ENCODE measurements at regions not wholly inside any gene's neighbourhood (a gene's known extent, or its start where the extent isn't known, plus 50 kb on each side); places are given as distances from the start of the nearest gene placed in this dataset.
A peak's percentile ranks its signal among the peaks of the same experiment; 100 is the strongest.

- DNase-seq = no peak
- in situ Hi-C loops (cut with HindIII; ENCODE audit: low pct_ligation_motif_present, low pct_unique_long_range_greater_than_20kb, low sequenced_read_pairs) = no loop called here
Measured at GRCh38 chr2:61774351-61774750, 79.5 kb downstream of the FAM161A start.

- DNase-seq = no peak
- in situ Hi-C loops (cut with HindIII; ENCODE audit: low pct_ligation_motif_present, low pct_unique_long_range_greater_than_20kb, low sequenced_read_pairs) = no loop called here
Measured at GRCh38 chr2:61771904-61772845, 81.7 kb downstream of the FAM161A start.

- in situ Hi-C loops (cut with HindIII; ENCODE audit: low pct_ligation_motif_present, low pct_unique_long_range_greater_than_20kb, low sequenced_read_pairs) = no loop called here
Measured at GRCh38 chr2:61770746-61771145, 83.1 kb downstream of the FAM161A start.

GRCh38 chr2:61770298-61770697, 83.6 kb downstream of the FAM161A start:
- no peak for DNase-seq
- in situ Hi-C loops (cut with HindIII; ENCODE audit: low pct_ligation_motif_present, low pct_unique_long_range_greater_than_20kb, low sequenced_read_pairs) = no loop called here

More at GRCh38 chr2:61770746-61771145, 83.1 kb downstream of the FAM161A start:
- peak; percentile 50 for DNase-seq

- DNase-seq = no peak
- in situ Hi-C loops (cut with HindIII; ENCODE audit: low pct_ligation_motif_present, low pct_unique_long_range_greater_than_20kb, low sequenced_read_pairs) = no loop called here
Measured at GRCh38 chr2:61769093-61769675, 84.7 kb downstream of the FAM161A start.

- peak; percentile 99 for DNase-seq
Measured at GRCh38 chr2:61764035-61764800, 89.6 kb downstream of the FAM161A start.

GRCh38 chr2:61763605-61764034, 90.2 kb downstream of the FAM161A start:
- DNase-seq = peak; percentile 95
- in situ Hi-C loops (cut with HindIII; ENCODE audit: low pct_ligation_motif_present, low pct_unique_long_range_greater_than_20kb, low sequenced_read_pairs) = no loop called here

More at GRCh38 chr2:61764035-61764800, 89.6 kb downstream of the FAM161A start:
- in situ Hi-C loops (cut with HindIII; ENCODE audit: low pct_ligation_motif_present, low pct_unique_long_range_greater_than_20kb, low sequenced_read_pairs) = no loop called here

GRCh38 chr2:61762292-61762691, 91.6 kb downstream of the FAM161A start:
- in situ Hi-C loops (cut with HindIII; ENCODE audit: low pct_ligation_motif_present, low pct_unique_long_range_greater_than_20kb, low sequenced_read_pairs) = no loop called here
- no peak for DNase-seq

GRCh38 chr2:61759718-61760117, 94.1 kb downstream of the FAM161A start:
- DNase-seq = peak; percentile 49
- in situ Hi-C loops (cut with HindIII; ENCODE audit: low pct_ligation_motif_present, low pct_unique_long_range_greater_than_20kb, low sequenced_read_pairs) = no loop called here

GRCh38 chr2:61759005-61759404, 94.9 kb downstream of the FAM161A start:
- no peak for DNase-seq
- in situ Hi-C loops (cut with HindIII; ENCODE audit: low pct_ligation_motif_present, low pct_unique_long_range_greater_than_20kb, low sequenced_read_pairs) = no loop called here

GRCh38 chr2:61758159-61758558, 95.7 kb downstream of the FAM161A start:
- in situ Hi-C loops (cut with HindIII; ENCODE audit: low pct_ligation_motif_present, low pct_unique_long_range_greater_than_20kb, low sequenced_read_pairs) = no loop called here
- DNase-seq = no peak

GRCh38 chr2:61753512-61753911, 100.3 kb downstream of the FAM161A start:
- no peak for DNase-seq

GRCh38 chr2:61750624-61751023, 103.2 kb downstream of the FAM161A start:
- in situ Hi-C loops (cut with HindIII; ENCODE audit: low pct_ligation_motif_present, low pct_unique_long_range_greater_than_20kb, low sequenced_read_pairs) = no loop called here
- no peak for DNase-seq

More at GRCh38 chr2:61753512-61753911, 100.3 kb downstream of the FAM161A start:
- in situ Hi-C loops (cut with HindIII; ENCODE audit: low pct_ligation_motif_present, low pct_unique_long_range_greater_than_20kb, low sequenced_read_pairs) = no loop called here

- no peak for DNase-seq
- in situ Hi-C loops (cut with HindIII; ENCODE audit: low pct_ligation_motif_present, low pct_unique_long_range_greater_than_20kb, low sequenced_read_pairs) = no loop called here
Measured at GRCh38 chr2:61742955-61743354, 110.9 kb downstream of the FAM161A start.

GRCh38 chr2:61737841-61738240, 116.0 kb downstream of the FAM161A start:
- no peak for DNase-seq
- in situ Hi-C loops (cut with HindIII; ENCODE audit: low pct_ligation_motif_present, low pct_unique_long_range_greater_than_20kb, low sequenced_read_pairs) = no loop called here

GRCh38 chr2:61736953-61737352, 116.9 kb downstream of the FAM161A start:
- DNase-seq = no peak
- in situ Hi-C loops (cut with HindIII; ENCODE audit: low pct_ligation_motif_present, low pct_unique_long_range_greater_than_20kb, low sequenced_read_pairs) = no loop called here

- DNase-seq = no peak
Measured at GRCh38 chr2:61733563-61733962, 120.3 kb downstream of the FAM161A start.

GRCh38 chr2:61732787-61733186, 121.1 kb downstream of the FAM161A start:
- in situ Hi-C loops (cut with HindIII; ENCODE audit: low pct_ligation_motif_present, low pct_unique_long_range_greater_than_20kb, low sequenced_read_pairs) = no loop called here
- DNase-seq = no peak

More at GRCh38 chr2:61733563-61733962, 120.3 kb downstream of the FAM161A start:
- in situ Hi-C loops (cut with HindIII; ENCODE audit: low pct_ligation_motif_present, low pct_unique_long_range_greater_than_20kb, low sequenced_read_pairs) = no loop called here

GRCh38 chr2:61727746-61728145, 126.1 kb downstream of the FAM161A start:
- in situ Hi-C loops (cut with HindIII; ENCODE audit: low pct_ligation_motif_present, low pct_unique_long_range_greater_than_20kb, low sequenced_read_pairs) = no loop called here
- peak; percentile 13 for DNase-seq
